Kidney epithelial cell (primary cell): ENCODE measurements at regions not wholly inside any gene's neighbourhood (a gene's known extent, or its start where the extent isn't known, plus 50 kb on each side); places are given as distances from the start of the nearest gene placed in this dataset.

ENCODE experiments used
- DNase-seq: peaks from one replicate; pipeline ENCODE4 v3.0.0-alpha.2; 2010; ENCODE audit warnings: low read depth
- H3K27me3 ChIP-seq: 2 replicates; pipeline ENCODE4 v1.6.0; 2011; ENCODE audit warnings: low read length; ENCODE audit not compliant: control insufficient read depth, insufficient read depth
- H3K36me3 ChIP-seq: 2 replicates; pipeline ENCODE4 v1.5.1; 2011; ENCODE audit warnings: low read length; ENCODE audit not compliant: control insufficient read depth, insufficient read depth
- H3K4me3 ChIP-seq: 2 replicates; pipeline ENCODE4 v1.5.1; 2011; ENCODE audit warnings: low read depth, mild to moderate bottlenecking, control low read depth, low read length
- TF ChIP-seq, protein P1 (sequence below): IDR thresholded peaks from 2 replicates; pipeline ENCODE4 v1.5.1; 2011; ENCODE audit warnings: mild to moderate bottlenecking, moderate library complexity, low read length, control low read depth, inconsistent platforms; ENCODE audit not compliant: insufficient read depth, poor library complexity, severe bottlenecking

- H3K4me3 ChIP-seq: no peak overlapping the region
- TF ChIP-seq, protein P1, sequence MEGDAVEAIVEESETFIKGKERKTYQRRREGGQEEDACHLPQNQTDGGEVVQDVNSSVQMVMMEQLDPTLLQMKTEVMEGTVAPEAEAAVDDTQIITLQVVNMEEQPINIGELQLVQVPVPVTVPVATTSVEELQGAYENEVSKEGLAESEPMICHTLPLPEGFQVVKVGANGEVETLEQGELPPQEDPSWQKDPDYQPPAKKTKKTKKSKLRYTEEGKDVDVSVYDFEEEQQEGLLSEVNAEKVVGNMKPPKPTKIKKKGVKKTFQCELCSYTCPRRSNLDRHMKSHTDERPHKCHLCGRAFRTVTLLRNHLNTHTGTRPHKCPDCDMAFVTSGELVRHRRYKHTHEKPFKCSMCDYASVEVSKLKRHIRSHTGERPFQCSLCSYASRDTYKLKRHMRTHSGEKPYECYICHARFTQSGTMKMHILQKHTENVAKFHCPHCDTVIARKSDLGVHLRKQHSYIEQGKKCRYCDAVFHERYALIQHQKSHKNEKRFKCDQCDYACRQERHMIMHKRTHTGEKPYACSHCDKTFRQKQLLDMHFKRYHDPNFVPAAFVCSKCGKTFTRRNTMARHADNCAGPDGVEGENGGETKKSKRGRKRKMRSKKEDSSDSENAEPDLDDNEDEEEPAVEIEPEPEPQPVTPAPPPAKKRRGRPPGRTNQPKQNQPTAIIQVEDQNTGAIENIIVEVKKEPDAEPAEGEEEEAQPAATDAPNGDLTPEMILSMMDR: no peak
- DNase-seq: no peak
- H3K27me3 ChIP-seq: no peaks in the 10 kb centered on the region
- no peaks in the 10 kb centered on the region for H3K36me3 ChIP-seq
Observed at GRCh38 chr10:30187010-30187409, 127.6 kb upstream of the JCAD start.

DNA sequence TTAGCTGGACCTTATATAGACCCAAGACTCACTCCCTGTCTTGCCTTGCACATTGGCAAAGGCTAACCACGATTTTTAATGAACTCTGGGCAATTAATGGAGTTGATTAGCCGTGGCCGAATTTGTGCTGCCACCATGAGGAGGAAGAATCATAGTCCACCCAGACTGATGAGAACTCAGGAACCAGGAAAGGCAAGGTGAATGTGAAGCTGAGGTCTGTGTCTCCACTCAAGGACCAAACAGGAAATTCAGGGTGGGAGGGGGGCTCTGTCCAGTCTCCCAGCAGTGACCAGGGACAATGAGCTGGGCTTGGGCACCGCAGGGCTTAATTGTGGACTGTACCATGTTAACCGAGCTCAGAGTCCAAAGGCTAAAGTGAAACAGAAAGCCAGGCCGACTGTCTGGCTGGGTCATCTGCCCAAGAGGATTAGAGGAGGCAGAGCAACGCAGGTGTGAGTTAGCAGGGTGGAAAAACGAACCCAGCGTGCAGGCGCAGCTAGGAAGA is 127.0 kb upstream of the JCAD start:
- Histone ChIP-seq H3K36me3 (no peaks in the 10 kb centered on the region), H3K27me3 (no peaks in the 10 kb centered on the region), H3K4me3 (no peak overlapping the region)
- no peak for DNase-seq
- TF ChIP-seq, protein P1: peak; percentile 16

GRCh38 chr10:30185916-30186315 is 126.5 kb upstream of the JCAD start:
- peak; percentile 83 for DNase-seq
- no peak overlapping the region for H3K4me3 ChIP-seq
- no peaks in the 10 kb centered on the region for H3K27me3 ChIP-seq
- TF ChIP-seq, protein P1: no peak
- H3K36me3 ChIP-seq: no peaks in the 10 kb centered on the region

- H3K4me3 ChIP-seq: no peak overlapping the region
- no peak for DNase-seq
Observed at GRCh38 chr10:30185341-30185740, 126.0 kb upstream of the JCAD start.

GRCh38 chr10:30184397-30185033 is 125.1 kb upstream of the JCAD start:
- TF ChIP-seq, protein P1: no peak
- Histone ChIP-seq H3K36me3 (no peaks in the 10 kb centered on the region), H3K27me3 (no peaks in the 10 kb centered on the region), H3K4me3 (no peak overlapping the region)
- DNase-seq: no peak

More at GRCh38 chr10:30185341-30185740, 126.0 kb upstream of the JCAD start:
- Histone ChIP-seq H3K27me3 (no peaks in the 10 kb centered on the region), H3K36me3 (no peaks in the 10 kb centered on the region)
- TF ChIP-seq, protein P1: no peak

DNA sequence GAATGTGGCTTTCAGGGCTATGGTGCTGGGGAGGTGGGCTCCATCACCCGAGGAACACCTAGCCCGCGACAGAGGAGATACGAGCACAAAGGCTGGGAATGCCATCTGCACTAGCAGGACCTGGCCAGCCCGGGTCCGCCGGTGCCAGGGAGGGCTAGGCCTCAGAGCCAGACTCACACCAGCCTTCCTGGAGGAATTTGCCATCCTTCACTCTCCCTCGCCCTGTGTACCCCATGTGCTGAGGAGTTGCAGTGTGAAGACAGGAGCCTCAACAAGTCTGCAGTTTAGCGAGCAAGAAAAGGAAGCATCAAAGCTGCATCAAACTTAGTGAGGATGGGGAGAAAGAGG is 123.6 kb upstream of the JCAD start:
- DNase-seq: no peak
- Histone ChIP-seq H3K36me3 (no peaks in the 10 kb centered on the region), H3K27me3 (no peaks in the 10 kb centered on the region)

More for the DNA sequence above, 123.6 kb upstream of the JCAD start:
- TF ChIP-seq, protein P1: no peak
- no peak overlapping the region for H3K4me3 ChIP-seq
